Amniotic epithelial cell (primary cell): ENCODE measurements at regions not wholly inside any gene's neighbourhood (a gene's known extent, or its start where the extent isn't known, plus 50 kb on each side); places are given as distances from the start of the nearest gene placed in this dataset.

Source experiments
- DNase-seq: peaks from one replicate; pipeline ENCODE4 v3.0.0-alpha.2; 2010; ENCODE audit warnings: low read depth

DNA sequence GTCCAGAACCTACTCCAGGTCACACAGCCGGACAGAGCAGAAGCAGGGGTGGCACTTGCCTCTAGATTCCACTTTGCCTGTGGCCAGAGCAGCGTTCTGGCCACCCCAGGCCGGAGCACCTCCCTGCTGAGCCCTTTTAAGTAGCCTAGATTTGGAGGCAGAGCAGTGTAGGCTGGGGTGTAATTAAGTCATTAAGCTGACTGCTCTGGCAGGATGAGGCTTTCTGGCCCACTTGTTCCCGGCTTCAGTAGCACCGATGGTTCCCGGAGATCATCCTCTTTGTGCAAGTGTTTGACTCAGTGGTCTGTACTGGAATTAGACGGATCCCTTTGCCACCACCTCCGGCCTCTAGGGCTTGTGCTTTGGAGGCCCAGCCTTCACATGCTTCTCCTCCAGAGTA, 281.9 kb upstream of the ANKRD55 start:
- DNase-seq, result no peak

- no peak for DNase-seq
Measured at GRCh38 chr5:56514245-56514644, 281.1 kb upstream of the ANKRD55 start.

GRCh38 chr5:56513141-56513540, 280.0 kb upstream of the ANKRD55 start:
- DNase-seq, result no peak

DNA sequence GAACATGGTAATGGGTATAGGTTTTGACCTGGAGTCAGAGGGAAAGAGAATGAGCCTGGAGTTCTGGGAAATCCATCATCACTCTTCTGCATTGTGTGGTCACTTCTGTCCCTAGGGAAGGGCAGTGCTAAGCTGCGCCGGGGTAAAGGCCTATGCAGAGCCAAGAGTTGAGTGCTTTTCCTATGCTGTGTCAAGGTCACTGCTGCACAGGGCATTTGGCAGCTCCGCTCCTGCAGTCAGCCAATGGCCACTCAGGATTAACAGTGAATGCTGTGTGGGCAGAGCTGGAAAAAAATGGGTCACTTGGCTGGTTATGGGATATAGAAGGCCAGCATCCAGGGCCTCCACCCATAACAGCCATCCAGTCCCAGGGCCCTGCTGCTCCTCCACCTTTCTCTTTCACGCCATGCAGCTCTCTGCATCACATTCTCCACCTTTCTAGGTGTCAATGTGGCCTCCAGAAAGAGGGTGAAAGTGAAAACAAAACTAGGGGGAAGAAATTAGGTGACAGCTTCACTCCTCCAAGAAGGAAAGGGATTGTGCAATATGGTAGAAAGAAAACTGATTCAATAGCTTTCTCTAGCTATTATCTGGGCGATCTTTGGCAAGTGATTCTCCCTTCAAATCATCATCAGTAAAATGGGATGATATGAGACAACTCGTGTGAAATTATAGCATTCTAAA, 279.3 kb upstream of the ANKRD55 start:
- DNase-seq, result no peak

DNA sequence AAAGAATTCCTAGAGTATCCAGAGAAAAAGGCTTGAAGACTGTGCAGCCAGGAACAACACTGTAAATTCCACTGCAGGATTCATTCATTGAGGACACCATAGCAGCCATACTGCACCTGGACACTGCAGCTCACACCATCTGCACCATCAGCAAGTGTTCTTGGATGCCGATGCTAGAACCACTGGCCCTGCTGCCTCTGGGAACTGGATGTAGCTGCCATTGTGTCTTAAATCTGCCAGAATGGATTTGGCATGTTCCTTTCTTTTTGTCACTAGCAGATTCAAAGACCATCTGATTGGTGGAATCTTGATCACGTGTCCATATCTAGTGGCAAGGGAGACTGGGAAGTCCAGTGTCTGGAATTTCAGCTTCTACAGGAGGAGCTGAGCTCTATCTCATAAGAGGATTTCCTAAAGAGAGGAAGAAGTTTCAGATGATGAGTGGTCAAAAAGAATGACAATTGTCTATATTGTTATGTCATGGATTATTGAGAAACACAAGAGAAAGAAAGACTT, 278.3 kb upstream of the ANKRD55 start:
- no peak for DNase-seq

DNA sequence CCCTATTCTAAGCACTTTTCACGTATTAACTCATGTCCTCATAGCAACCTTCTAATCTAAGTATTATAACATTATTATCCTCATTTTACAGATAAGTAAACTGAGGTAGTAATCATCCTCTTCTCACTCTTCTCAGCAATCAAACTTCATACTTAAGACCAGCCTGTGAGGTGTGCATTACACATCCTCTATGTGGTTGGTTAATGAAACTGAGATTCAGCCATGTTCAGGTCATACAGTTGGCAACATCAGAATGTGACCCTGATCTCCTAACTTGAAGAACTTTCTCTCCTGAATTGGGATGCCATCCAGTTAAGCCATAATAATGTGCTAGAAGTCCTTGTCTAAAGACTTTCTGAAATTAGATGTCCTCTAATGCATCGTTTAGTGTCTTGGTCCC, 275.1 kb upstream of the ANKRD55 start:
- no peak for DNase-seq

GRCh38 chr5:56507351-56507930, 274.3 kb upstream of the ANKRD55 start:
- no peak for DNase-seq

- peak; percentile 50 for DNase-seq
Measured at GRCh38 chr5:56506211-56506965, 273.3 kb upstream of the ANKRD55 start.

GRCh38 chr5:56503929-56504328, 270.8 kb upstream of the ANKRD55 start:
- DNase-seq, result no peak

DNA sequence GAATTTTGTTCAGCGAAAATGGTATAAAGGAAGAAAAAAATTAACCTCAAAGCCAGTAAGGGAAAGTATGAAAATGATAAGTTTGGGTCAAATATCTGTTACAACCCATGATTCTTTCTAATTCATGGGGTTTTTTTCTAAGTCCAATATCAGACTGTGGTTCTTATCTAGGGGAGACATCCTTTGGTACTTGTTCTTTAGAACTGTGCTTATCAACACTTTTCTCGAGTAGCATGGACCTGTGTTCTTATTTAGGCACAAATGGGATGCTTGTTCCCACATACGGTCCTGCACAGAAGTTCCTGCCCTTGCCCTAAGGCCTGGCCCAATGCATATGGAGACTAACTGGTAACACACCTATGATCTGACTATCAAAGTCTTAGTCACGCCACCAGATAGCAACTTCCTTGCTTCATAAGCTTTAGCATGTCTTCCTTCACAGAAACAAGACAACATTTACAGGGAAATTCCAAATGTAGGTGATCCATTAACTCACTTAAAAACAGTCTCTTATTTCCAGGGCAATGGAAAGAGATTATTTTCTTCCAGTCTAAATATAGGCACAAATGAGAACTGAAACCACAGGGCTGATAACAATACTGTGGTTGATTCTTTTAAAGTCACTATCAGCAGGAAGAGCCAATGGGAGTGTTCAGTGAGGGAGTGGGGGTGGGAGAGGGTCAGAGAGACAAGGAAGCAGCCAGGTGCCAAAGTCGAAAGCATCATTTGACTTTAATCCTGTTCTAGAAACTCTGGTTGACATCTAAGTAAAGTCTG, 268.8 kb upstream of the ANKRD55 start:
- DNase-seq, result peak; percentile 77

DNA sequence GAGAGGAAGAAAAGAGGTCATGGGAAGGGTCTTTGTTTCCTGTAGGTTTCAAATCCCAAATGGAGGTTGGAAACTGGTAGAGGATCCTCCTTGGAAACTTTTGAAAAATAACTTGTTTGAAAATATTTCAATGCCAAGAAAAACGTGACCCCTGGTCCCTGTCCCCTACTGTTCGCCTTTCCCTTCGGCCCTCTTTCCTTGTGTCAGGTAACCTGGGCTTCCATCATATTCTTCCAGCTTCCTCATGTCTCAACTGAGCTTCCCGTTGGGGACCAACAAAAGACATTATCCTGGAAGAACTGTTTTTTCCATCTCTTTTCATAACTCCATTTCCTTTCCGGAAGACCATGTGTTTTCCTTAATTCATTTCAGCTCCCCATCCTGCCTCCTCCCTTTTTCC, 266.8 kb upstream of the ANKRD55 start:
- DNase-seq, result no peak

DNA sequence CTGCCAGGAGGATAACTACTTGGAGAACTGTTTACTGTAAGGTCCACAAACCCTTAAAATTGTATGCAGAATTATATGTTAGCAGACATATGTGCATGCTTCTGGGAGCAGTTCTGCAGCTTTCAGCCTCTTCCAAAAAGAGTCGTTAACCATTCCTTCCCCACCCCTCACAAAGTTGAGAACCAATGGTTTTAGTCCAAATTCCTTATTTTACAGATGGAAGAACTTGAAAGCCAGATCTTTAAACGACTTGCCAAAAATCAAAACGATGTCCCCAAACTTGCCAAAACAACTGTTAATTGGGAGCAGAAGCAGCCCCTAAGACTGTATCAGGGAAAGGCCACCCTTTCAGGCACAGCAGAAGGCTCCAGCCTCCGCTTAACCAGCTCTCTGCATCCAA, 266.4 kb upstream of the ANKRD55 start:
- no peak for DNase-seq

- DNase-seq, result no peak
Measured at GRCh38 chr5:56498759-56499395, 265.7 kb upstream of the ANKRD55 start.

DNA sequence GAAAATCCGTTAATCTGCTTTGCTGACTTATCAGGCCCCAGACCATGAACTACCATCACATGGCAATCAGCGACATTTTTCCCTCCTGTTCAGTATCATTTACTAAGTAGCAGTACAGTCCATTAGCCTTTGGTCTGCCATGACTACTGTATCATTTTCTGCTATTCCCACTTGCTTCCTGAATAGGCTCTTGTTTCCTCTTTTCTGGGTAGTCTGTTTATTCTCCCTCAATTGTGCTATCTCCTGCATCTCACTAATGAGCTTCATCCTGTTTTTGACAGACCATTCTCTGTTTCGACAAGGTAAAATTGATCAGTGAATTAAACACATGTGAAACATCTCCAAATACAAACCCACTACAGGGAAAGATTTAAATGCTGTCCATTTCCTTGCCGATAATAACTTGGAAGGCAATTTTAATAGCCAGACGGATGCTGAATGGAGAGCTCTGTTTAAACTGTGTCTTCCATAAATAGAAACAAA, 263.5 kb upstream of the ANKRD55 start:
- DNase-seq, result no peak

DNA sequence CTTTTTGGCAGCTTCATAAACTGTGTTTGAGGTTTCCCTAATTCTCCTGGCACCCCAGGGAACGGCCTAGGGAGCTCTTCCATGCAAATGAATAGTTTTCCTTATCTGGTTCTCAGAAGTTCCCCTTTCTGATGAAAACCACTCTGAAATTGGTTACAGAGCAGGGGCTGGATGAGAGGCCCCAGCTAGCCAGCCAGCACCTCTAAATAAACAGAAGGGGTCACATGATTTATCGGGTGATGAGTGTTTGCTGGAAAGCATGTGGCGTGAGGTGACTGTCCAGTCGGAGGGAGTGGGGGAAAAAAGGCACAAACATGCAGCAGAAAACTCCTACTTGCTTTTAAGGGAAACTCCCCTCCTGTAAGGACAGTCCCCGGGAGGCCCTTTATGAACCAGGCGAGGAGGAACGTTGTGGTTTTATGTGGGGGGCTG, 261.2 kb upstream of the ANKRD55 start:
- no peak for DNase-seq

DNA sequence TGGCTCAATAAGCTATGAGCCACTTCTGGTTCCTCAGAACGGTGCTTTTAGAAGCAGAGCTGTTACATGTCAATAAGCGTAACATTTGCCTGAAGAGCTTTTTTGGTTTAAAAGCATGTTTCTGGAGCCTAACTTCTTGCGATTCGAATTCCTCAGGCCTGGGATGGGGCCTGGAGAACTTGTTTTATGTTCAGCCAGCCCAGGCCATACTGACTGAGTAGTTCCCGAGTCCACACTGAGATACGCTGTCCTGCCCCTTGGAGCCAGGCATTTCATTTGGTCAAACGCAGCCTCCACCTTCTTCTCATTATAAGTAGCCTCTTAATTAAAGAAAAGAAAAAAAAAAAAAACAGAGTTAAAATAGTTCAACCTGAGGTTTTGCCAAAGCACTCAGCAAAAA, 260.6 kb upstream of the ANKRD55 start:
- no peak for DNase-seq

DNA sequence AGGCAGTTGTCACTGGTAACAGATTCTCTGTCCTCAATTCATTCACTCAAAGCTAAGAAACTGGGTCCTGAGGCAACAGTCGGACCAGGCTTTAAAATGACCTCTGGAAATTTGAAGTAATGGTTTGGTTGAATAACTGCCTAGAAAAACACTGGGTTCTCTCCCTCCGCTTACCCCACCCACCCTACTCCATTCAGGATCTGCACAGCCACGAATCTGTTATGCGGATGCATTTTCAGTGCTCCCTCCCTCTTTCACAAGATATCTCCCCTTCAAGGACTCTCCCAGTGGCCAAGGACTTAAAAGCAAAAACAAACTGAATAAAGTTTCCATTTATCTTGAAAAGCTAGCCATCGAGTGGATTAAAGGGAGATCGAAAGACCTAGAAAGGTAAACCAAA, 260.2 kb upstream of the ANKRD55 start:
- no peak for DNase-seq

DNA sequence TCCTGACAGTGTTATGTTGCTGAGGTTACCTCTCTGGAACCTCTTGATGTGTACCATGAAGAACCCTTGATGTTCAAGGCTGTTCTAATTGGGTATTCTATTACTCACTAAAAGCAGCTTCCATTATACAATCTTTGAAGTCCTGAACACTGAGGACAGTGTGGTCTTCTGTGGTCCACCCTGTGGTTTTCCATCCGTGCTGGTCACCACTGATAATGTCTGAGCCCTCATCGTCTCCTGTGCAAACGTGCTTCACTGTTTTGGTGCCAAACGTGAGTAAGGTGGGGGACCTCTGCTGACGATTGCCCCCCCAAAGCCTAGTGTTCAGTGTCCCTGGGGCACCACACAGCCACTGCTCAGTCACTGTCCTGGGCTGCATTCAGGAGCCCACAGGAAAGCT, 259.7 kb upstream of the ANKRD55 start:
- DNase-seq, result no peak

- peak; percentile 89 for DNase-seq
Measured at GRCh38 chr5:56490971-56491468, 257.9 kb upstream of the ANKRD55 start.

DNA sequence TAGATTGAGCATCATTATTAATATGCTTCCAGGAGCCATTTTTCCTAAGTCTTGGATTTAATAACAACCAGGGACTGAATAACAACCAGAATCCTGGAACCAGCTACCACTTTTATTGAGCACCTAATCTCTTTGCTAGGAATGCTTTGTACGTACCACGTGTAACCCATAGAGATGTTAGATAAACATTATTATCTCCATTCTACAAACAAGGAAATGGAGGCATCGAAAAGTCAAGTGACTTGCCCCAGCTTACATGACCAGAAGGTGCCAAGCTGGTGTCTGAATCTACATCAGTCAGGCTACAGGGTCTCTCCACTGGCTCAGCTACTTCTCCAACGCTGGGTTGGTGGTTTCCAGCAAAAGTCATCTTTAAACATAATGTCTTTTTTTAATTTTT, 256.1 kb upstream of the ANKRD55 start:
- no peak for DNase-seq

- no peak for DNase-seq
Measured at GRCh38 chr5:56487528-56488115, 254.5 kb upstream of the ANKRD55 start.
